GM13976 (cell line): ENCODE measurements at regions not wholly inside any gene's neighbourhood (a gene's known extent, or its start where the extent isn't known, plus 50 kb on each side); places are given as distances from the start of the nearest gene placed in this dataset.
"Not testable (repeated sequence)": the region's sequence is repeated elsewhere in the genome, so short reads cannot be mapped to it uniquely, and the experiment has no call there.

Source experiments
- DNase-seq: peaks from one replicate; pipeline ENCODE4 v3.0.0; 2012; ENCODE audit warnings: low spot score
- in situ Hi-C: fragments of 300-500 bp; cut with MboI; formaldehyde crosslinking; loops from one replicate; pipeline ENCODE4 v1.12.0; 2022; ENCODE audit warnings: low sequenced_read_pairs, mixed read lengths, inconsistent platforms; ENCODE audit not compliant: unreplicated experiment
- TF ChIP-seq, protein P1 (sequence below): IDR thresholded peaks from 2 replicates; pipeline ENCODE4 v1.5.1; 2012; ENCODE audit warnings: borderline replicate concordance, mild to moderate bottlenecking; ENCODE audit not compliant: insufficient read depth; ENCODE audit errors: extremely low read depth, missing control alignments, control extremely low read depth

DNA sequence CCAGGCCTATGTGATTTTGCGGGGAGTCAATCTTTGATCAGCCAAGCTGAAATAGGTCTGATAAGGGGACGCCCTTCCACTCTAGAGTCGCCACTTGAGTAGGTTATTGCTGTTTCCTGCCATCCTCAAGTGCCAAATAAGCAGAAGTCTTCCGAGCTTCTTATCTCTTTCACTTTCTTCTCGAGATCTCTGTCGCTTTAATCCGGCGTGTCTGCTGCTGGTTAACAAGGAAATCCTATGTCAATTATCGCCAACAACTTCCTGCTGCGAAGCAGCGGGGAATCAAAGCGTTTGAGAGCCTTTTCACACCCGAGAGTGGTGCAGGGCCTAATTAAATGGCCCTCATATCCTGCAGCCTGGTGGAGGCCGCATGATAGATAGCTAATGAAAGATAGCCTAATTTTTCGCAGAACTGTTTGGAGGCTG is 215.9 kb downstream of the RAB11FIP2 start:
- DNase-seq: peak; percentile 21
- TF ChIP-seq, protein P1, sequence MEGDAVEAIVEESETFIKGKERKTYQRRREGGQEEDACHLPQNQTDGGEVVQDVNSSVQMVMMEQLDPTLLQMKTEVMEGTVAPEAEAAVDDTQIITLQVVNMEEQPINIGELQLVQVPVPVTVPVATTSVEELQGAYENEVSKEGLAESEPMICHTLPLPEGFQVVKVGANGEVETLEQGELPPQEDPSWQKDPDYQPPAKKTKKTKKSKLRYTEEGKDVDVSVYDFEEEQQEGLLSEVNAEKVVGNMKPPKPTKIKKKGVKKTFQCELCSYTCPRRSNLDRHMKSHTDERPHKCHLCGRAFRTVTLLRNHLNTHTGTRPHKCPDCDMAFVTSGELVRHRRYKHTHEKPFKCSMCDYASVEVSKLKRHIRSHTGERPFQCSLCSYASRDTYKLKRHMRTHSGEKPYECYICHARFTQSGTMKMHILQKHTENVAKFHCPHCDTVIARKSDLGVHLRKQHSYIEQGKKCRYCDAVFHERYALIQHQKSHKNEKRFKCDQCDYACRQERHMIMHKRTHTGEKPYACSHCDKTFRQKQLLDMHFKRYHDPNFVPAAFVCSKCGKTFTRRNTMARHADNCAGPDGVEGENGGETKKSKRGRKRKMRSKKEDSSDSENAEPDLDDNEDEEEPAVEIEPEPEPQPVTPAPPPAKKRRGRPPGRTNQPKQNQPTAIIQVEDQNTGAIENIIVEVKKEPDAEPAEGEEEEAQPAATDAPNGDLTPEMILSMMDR: no peak
- in situ Hi-C loops: no loop called here

DNA sequence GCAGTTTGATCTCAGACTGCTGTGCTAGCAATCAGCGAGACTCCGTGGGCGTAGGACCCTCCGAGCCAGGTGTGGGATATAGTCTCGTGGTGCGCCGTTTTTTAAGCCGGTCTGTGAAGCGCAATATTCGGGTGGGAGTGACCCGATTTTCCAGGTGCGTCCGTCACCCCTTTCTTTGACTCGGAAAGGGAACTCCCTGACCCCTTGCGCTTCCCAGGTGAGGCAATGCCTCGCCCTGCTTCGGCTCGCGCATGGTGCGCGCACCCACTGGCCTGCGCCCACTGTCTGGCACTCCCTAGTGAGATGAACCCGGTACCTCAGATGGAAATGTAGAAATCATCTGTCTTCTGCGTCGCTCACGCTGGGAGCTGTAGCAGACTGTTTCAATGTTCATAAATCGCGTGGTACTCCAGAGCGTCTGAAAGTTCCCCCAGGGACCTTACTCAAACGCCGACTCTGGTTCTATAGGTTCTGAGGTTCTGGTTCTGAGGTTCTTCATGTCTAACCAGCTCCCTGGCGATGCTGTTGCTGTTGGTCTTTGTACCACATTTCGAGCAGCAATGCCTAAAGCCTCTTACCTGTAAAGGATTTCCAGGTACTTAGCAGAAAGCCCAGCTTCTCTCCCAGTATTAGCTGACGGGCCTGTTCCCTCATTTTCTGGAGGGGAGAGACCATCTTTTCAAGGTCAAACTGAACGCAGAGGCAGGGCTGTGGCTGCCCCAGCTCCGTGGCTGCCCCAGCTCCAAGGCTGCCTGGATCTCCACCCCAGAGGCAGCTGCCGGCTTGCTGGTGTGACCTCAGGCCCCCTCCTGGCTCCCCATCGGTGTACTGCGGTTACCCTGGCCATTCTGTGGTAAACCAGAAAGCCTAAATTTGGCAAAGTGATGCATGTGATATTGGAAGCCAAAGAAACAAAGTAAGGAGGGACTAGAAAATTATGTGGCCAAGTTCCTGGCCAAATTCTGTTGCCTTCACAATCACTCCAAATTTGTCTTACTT is 207.9 kb downstream of the RAB11FIP2 start:
- in situ Hi-C loops, DNase-seq: not testable (repeated sequence)

DNA sequence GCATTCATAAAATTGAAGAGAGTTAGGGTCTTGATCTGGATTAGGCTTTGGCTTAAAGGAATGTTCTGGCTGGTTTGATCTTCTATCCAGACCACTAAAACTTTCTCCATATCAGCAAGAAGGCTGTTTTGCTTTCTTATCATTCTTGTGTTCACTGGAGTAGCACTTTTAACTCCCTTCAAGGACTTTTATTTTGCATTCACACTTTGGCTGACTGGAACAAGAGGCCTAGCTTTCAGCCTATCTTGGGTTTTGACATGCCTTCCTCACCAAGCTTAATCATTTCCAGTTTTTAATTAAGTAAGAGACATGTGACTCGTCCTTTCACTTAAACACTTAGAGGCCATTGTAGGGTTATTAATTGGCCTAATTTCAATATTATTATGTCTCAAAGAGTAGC is 190.3 kb downstream of the RAB11FIP2 start:
- in situ Hi-C loops, DNase-seq: not testable (repeated sequence)

DNA sequence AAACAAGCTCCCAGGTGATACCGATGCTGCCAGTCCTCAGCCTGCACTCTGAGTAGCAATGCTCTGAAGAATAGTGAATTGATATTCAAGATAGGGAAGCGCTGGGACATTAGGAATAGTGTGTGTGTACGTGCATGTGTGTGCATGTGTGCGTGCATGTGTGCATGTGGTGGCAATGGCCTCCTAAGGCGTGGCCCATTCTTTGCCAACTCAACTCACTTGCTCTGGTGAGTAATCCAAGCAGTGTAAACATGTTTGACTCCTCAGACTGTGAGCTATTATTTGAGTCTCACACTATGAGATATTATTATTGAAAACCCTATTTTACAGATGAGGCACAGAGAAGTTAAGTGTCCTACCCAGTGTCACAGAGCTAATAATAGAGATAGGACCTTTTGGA is 186.6 kb downstream of the RAB11FIP2 start:
- TF ChIP-seq, protein P1: no peak
- DNase-seq: no peak
- in situ Hi-C loops: no loop called here

DNA sequence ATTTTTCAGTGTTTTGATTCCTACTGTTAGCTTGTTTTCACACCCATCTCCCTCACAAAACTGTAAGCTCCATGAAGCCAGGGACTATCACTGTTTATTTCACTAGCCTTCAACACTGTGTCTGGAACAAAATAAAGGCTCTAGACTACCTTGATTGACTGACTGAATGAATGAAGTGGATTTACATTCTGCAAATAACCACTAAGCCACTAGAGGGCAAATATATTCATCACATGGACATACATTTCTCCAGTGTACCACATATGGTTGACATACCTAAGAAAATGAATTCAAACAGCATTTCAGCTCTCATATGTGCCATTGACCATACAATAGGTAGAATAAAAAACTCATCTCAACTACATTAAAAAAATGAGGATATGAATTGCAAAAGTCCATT is 185.9 kb downstream of the RAB11FIP2 start:
- in situ Hi-C loops: no loop called here
- peak; percentile 37 for DNase-seq
- TF ChIP-seq, protein P1: no peak

DNA sequence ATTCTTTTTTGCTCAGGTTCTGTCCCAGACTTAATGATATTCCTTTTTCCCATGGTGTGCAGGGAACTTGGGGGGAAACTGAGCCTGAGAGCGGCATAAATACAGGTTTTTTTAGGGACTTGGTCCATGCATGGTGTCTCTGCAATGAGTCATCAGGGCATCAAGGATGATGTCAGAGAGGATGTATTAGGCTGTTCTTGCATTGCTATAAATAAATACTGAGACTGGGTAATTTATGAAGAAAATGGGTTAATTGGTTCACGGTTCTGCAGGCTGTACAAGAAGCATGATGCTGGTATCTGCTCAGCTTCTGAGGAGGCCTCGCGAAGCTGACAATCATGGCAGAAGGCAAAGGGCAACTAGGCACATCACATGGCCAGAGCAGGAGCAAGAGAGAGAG is 185.4 kb downstream of the RAB11FIP2 start:
- TF ChIP-seq, protein P1: no peak
- in situ Hi-C loops: no loop called here
- DNase-seq: no peak

DNA sequence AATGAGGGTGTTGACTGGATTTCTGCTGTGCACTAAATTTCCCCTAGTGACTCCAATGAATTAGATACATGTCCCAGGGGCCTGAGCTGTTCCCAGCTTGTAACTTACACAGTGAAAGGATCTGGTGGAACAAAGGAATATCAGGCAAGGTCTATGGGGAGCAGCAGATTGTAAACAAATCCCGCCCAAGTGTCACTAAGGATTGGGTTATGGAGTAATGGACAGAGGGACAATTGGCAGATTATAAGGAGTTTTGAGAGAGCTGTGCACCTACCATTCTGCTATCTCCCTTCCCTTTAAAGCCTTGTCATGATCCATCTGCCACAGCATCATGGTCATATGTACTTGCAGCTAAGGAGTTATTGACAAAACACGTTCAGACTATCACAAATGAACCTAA is 183.0 kb downstream of the RAB11FIP2 start:
- TF ChIP-seq, protein P1: no peak
- in situ Hi-C loops: no loop called here
- no peak for DNase-seq
